Sigmoid colon (tissue), 6 donors: ENCODE measurements at regions not wholly inside any gene's neighbourhood (a gene's known extent, or its start where the extent isn't known, plus 50 kb on each side); places are given as distances from the start of the nearest gene placed in this dataset.
"Not testable (repeated sequence)": the region's sequence is repeated elsewhere in the genome, so short reads cannot be mapped to it uniquely, and the experiment has no call there.

Source experiments
- DNase-seq: peaks from one replicate; pipeline ENCODE4 v3.0.0-alpha.2; 2019
- H3K27ac ChIP-seq, 4 donors: fragments of 200-600 bp; sonication (generic); one replicate each; pipeline ENCODE4 v1.5.1; 2016 to 2019; ENCODE audit warnings: mild to moderate bottlenecking in 1 of 4
- H3K27me3 ChIP-seq, 3 donors: fragments of 200-600 bp; sonication (generic); one replicate each; pipeline ENCODE4 v1.5.1; 2019; ENCODE audit warnings: mild to moderate bottlenecking in 1 of 3
- H3K36me3 ChIP-seq, 4 donors: fragments of 200-600 bp; sonication (generic); one replicate each; pipeline ENCODE4 v1.5.1; 2016 to 2019
- H3K4me1 ChIP-seq, 4 donors: fragments of 200-600 bp; sonication (generic); one replicate each; pipeline ENCODE4 v1.5.1; 2017 to 2019
- H3K4me3 ChIP-seq, 4 donors: fragments of 200-600 bp; sonication (generic); one replicate each; pipeline ENCODE4 v1.5.1; 2017 to 2019; ENCODE audit warnings: mild to moderate bottlenecking in 2 of 4, moderate library complexity in 1 of 4
- H3K9me3 ChIP-seq, 4 donors: fragments of 200-600 bp in 3 of 4; sonication (generic) in 3 of 4; one replicate each; pipeline versions ENCODE4 v1.5.1 to v1.6.1; 2013 to 2019
- CTCF ChIP-seq, 4 experiments: fragments of 450-650 bp in 3 of 4; fragments of 200-600 bp in 1 of 4; IDR thresholded peaks; one replicate each; pipeline ENCODE4 v1.5.1; 2016 to 2019; ENCODE audit warnings: antibody characterized with exemption in 4 of 4, mild to moderate bottlenecking in 3 of 4, moderate library complexity in 2 of 4
- EP300 ChIP-seq, 4 donors: sonication (generic); formaldehyde crosslinking; IDR thresholded peaks; one replicate each; pipeline ENCODE4 v1.6.1; 2017; ENCODE audit warnings: antibody characterized with exemption in 4 of 4
- POLR2A ChIP-seq, 2 donors: fragments of 450-650 bp; IDR thresholded peaks; one replicate each; pipeline ENCODE4 v1.6.1; 2016; ENCODE audit warnings: antibody characterized with exemption in 2 of 2, mild to moderate bottlenecking in 2 of 2, moderate library complexity in 2 of 2
- POLR2AphosphoS5 ChIP-seq, 4 donors: sonication (generic); formaldehyde crosslinking; IDR thresholded peaks; one replicate each; pipeline ENCODE4 v1.6.1; 2017; ENCODE audit warnings: antibody characterized with exemption in 4 of 4
- WGBS, 2 donors: extraction: QIAGEN DNeasy Blood & Tissue Kit; methylation state at CpG; one replicate each; pipeline ENCODE4 v1.1.7; 2013; 5-methylcytosine and 5-hydroxymethylcytosine counted together
- intact Hi-C: fragments of 100-400 bp; cut with DNase I; formaldehyde crosslinking; loops from one replicate; pipeline ENCODE4 v1.15.1; 2023
- donor health status: healthy with polysubstance abuse.
- donor health status: healthy.

- no peaks in the 10 kb centered on the region for H3K36me3 ChIP-seq
- no peaks in the 10 kb centered on the region for H3K4me1 ChIP-seq
- no peak overlapping the region for H3K27ac ChIP-seq
- H3K9me3 ChIP-seq = no peaks in the 10 kb centered on the region
- TF ChIP-seq CTCF (IDR thresholded peaks at IDR 0.05) (no peak), EP300 (IDR thresholded peaks at IDR 0.05) (no peak), POLR2A (IDR thresholded peaks at IDR 0.05) (no peak), POLR2AphosphoS5 (IDR thresholded peaks at IDR 0.05) (no peak)
- H3K27me3 ChIP-seq = no peaks in the 10 kb centered on the region
- 93 to 95% methylated on average over 4 of the region's 4 CpGs for WGBS, 2 donors
- H3K4me3 ChIP-seq = no peak overlapping the region
- DNase-seq = no peak
- intact Hi-C loops = no loop called here
Measured at GRCh38 chr15:62665449-62665848, 377.1 kb upstream of the TPM1 start.

GRCh38 chr15:62666046-62666445 is 376.5 kb upstream of the TPM1 start:
- H3K27me3 ChIP-seq = no peaks in the 10 kb centered on the region
- no peaks in the 10 kb centered on the region for H3K36me3 ChIP-seq
- no peak for TF ChIP-seq EP300 (IDR thresholded peaks at IDR 0.05)
- no peak for TF ChIP-seq POLR2AphosphoS5 (IDR thresholded peaks at IDR 0.05)
- TF ChIP-seq CTCF (IDR thresholded peaks at IDR 0.05) = no peak
- TF ChIP-seq POLR2A (IDR thresholded peaks at IDR 0.05) = no peak
- no peak overlapping the region for H3K27ac ChIP-seq
- no peak for DNase-seq
- intact Hi-C loops = no loop called here
- H3K4me3 ChIP-seq = no peak overlapping the region
- no peaks in the 10 kb centered on the region for H3K9me3 ChIP-seq
- H3K4me1 ChIP-seq = no peaks in the 10 kb centered on the region
- 96 to 98% methylated on average over 4 of the region's 4 CpGs for WGBS, 2 donors

GRCh38 chr15:62672268-62672667 is 370.3 kb upstream of the TPM1 start:
- H3K9me3 ChIP-seq = no peaks in the 10 kb centered on the region
- H3K4me1 ChIP-seq = no peaks in the 10 kb centered on the region
- DNase-seq = no peak
- H3K27ac ChIP-seq = no peak overlapping the region
- H3K36me3 ChIP-seq = peaks cover 0 to 28% (median 2%) of the 10 kb centered on the region in 4 donors
- H3K4me3 ChIP-seq = no peak overlapping the region
- WGBS, 2 donors = 81 to 86% methylated on average over 2 of the region's 2 CpGs
- TF ChIP-seq EP300 (IDR thresholded peaks at IDR 0.05) (no peak), POLR2AphosphoS5 (IDR thresholded peaks at IDR 0.05) (peak in 2 of 4 donors; percentile 22 to 36)
- intact Hi-C loops = no loop called here
- H3K27me3 ChIP-seq = no peaks in the 10 kb centered on the region

- TF ChIP-seq POLR2A (IDR thresholded peaks at IDR 0.05) (no peak), CTCF (IDR thresholded peaks at IDR 0.05) (no peak), EP300 (IDR thresholded peaks at IDR 0.05) (no peak), POLR2AphosphoS5 (IDR thresholded peaks at IDR 0.05) (no peak)
- Histone ChIP-seq H3K4me1 (no peaks in the 10 kb centered on the region), H3K27me3 (no peaks in the 10 kb centered on the region), H3K4me3 (no peak overlapping the region), H3K27ac (no peak overlapping the region), H3K9me3 (no peaks in the 10 kb centered on the region), H3K36me3 (peaks cover 0 to 28% (median 2%) of the 10 kb centered on the region in 4 donors)
- intact Hi-C loops = no loop called here
- WGBS, 2 donors = 95% methylated on average over 6 of the region's 6 CpGs
- no peak for DNase-seq
Measured at GRCh38 chr15:62676891-62677290, 365.7 kb upstream of the TPM1 start.

GRCh38 chr15:62681939-62682896 is 360.3 kb upstream of the TPM1 start:
- Histone ChIP-seq H3K36me3 (peaks cover 0 to 9% (median 0%) of the 10 kb centered on the region in 4 donors), H3K9me3 (no peaks in the 10 kb centered on the region), H3K4me3 (no peak overlapping the region), H3K27ac (no peak overlapping the region), H3K27me3 (no peaks in the 10 kb centered on the region), H3K4me1 (no peaks in the 10 kb centered on the region)
- intact Hi-C loops = no loop called here
- DNase-seq = no peak
- 84 to 93% methylated on average over 6 of the region's 6 CpGs for WGBS, 2 donors
- TF ChIP-seq CTCF (IDR thresholded peaks at IDR 0.05) (no peak), EP300 (IDR thresholded peaks at IDR 0.05) (no peak), POLR2A (IDR thresholded peaks at IDR 0.05) (no peak), POLR2AphosphoS5 (IDR thresholded peaks at IDR 0.05) (no peak)

GRCh38 chr15:62683192-62683591 is 359.4 kb upstream of the TPM1 start:
- H3K4me3 ChIP-seq, H3K9me3 ChIP-seq, H3K4me1 ChIP-seq, DNase-seq, H3K27me3 ChIP-seq, H3K27ac ChIP-seq, intact Hi-C loops: not testable (repeated sequence)
- WGBS, 2 donors = 95 to 96% methylated on average over 7 of the region's 8 CpGs
- peaks cover 0 to 11% (median 0%) of the 10 kb centered on the region in 4 donors for H3K36me3 ChIP-seq
